ENCODE measurements at regions not wholly inside any gene's neighbourhood (a gene's known extent, or its start where the extent isn't known, plus 50 kb on each side); places are given as distances from the start of the nearest gene placed in this dataset.

GRCh38 chr2:217647226-217647625, 355.6 kb downstream of the TNS1 start (continued):
- TF ChIP-seq ESRRA (IDR thresholded peaks at IDR 0.05; ENCODE audit: low read length) (no peak), MEF2B (IDR thresholded peaks at IDR 0.05; ENCODE audit: partially characterized antibody, poor library complexity, severe bottlenecking) (no peak), TBL1XR1 (IDR thresholded peaks at IDR 0.05; ENCODE audit: low read depth, low read length) (no peak), PRDM15 (CRISPR knock-in tag; IDR thresholded peaks at IDR 0.05) (no peak), TARDBP (IDR thresholded peaks at IDR 0.05; ENCODE audit: borderline replicate concordance) (no peak), EP300 (IDR thresholded peaks at IDR 0.05; ENCODE audit: borderline replicate concordance in 1 of 2, control insufficient read depth in 1 of 2, low read depth in 2 of 2, low read length in 2 of 2) (no peak), RB1 (IDR thresholded peaks at IDR 0.05; ENCODE audit: borderline replicate concordance) (no peak)

GRCh38 chr2:217645896-217646295, 356.9 kb downstream of the TNS1 start:
- BruUV-seq (replicated peaks): no TSS peak
- Histone ChIP-seq H3K79me2 (ENCODE audit: control insufficient read depth, insufficient read depth, low read length) (no peaks in the 10 kb centered on the region), H3K4me3 (no peak overlapping the region), H3K4me2 (ENCODE audit: control insufficient read depth, insufficient read depth) (no peak overlapping the region), H3K27me3 (replicated peaks in 1 of 2; ENCODE audit: control insufficient read depth in 2 of 2, insufficient read depth in 2 of 2, low read length in 1 of 2) (no peaks in the 10 kb centered on the region; a peak in 1 of 4 replicates), H3K36me3 (ENCODE audit: control insufficient read depth in 2 of 2, insufficient read depth in 2 of 2, low read length in 1 of 2) (no peaks in the 10 kb centered on the region), H3K9me3 (replicated peaks; ENCODE audit: control insufficient read depth, insufficient read depth, low read length) (no peaks in the 10 kb centered on the region), H2AFZ (ENCODE audit: control insufficient read depth, low read depth, low read length) (no peak overlapping the region), H3K4me1 (ENCODE audit: control insufficient read depth, insufficient read depth, low read length) (no peaks in the 10 kb centered on the region), H3K27ac (ENCODE audit: control insufficient read depth, insufficient read depth) (no peak overlapping the region), H4K20me1 (ENCODE audit: control insufficient read depth, insufficient read depth) (no peaks in the 10 kb centered on the region; the same call in 1 of the 2 replicates), H3K9ac (ENCODE audit: control insufficient read depth, insufficient read depth, low read length) (no peak overlapping the region)
- whole genome bisulfite sequencing (ENCODE audit: insufficient coverage, insufficient replicate concordance, low lambda C conversion rate, missing lambda C conversion rate): 29% methylated on average over 1 of the region's 1 CpG
- ChIA-PET SMC1A (ENCODE audit: uncharacterized antibody, unreplicated experiment) (no interaction called here), POLR2A (no interaction called here), CTCF (no interaction called here), RAD21 (ENCODE audit: unreplicated experiment) (no interaction called here)
- FAIRE-seq (no peak), DNase-seq (ENCODE audit: low read depth, low spot score) (no peak), ATAC-seq (no peak)
- intact Hi-C loops (cut with micrococcal nuclease; ENCODE audit: unreplicated experiment) (no loop called here), in situ Hi-C loops (cut with MboI) (no loop called here)
- no peak for TF ChIP-seq RAD51 (IDR thresholded peaks at IDR 0.05)
- no peak for TF ChIP-seq RB1 (IDR thresholded peaks at IDR 0.05; ENCODE audit: borderline replicate concordance)
- TF ChIP-seq ZZZ3 (IDR thresholded peaks at IDR 0.05; ENCODE audit: control insufficient read depth, insufficient read length, low read depth): no peak
- no peak for TF ChIP-seq JUND (IDR thresholded peaks at IDR 0.05; ENCODE audit: low read depth, low read length)
- no peak for TF ChIP-seq BMI1 (IDR thresholded peaks at IDR 0.05; ENCODE audit: borderline replicate concordance)
- TF ChIP-seq ZNF384 (IDR thresholded peaks at IDR 0.05; ENCODE audit: borderline replicate concordance, low read depth, low read length): no peak
- no peak for TF ChIP-seq ELK1 (IDR thresholded peaks at IDR 0.05; ENCODE audit: low read depth, low read length)
- TF ChIP-seq TARDBP (IDR thresholded peaks at IDR 0.05; ENCODE audit: borderline replicate concordance): no peak

All from GM12878 (cell line).